SK-N-SH treated with all-trans-retinoic acid at 6 μM for 48 hours (cell line): ENCODE measurements at regions not wholly inside any gene's neighbourhood (a gene's known extent, or its start where the extent isn't known, plus 50 kb on each side); places are given as distances from the start of the nearest gene placed in this dataset.

Source experiments
- ATAC-seq: fragments of 200-7000 bp; cut with Tn5 transposase; 3 replicates; pipeline ENCODE4 v1.9.1; 2020; ENCODE audit warnings: mild to moderate bottlenecking, moderate library complexity
- ARNTL ChIP-seq: fragments of 450-650 bp; formaldehyde crosslinking; IDR thresholded peaks from 2 replicates; pipeline ENCODE4 v1.5.0; 2020; ENCODE audit warnings: low read depth, mild to moderate bottlenecking, moderate library complexity, borderline replicate concordance
- BACH2 ChIP-seq: fragments of 250-450 bp; sonication (Bioruptor Pico); IDR thresholded peaks from 2 replicates; pipeline ENCODE4 v1.9.0; 2021; ENCODE audit warnings: mild to moderate bottlenecking, borderline replicate concordance
- CSDC2 ChIP-seq: fragments of 250-450 bp; sonication (Bioruptor Pico); IDR thresholded peaks from 2 replicates; pipeline ENCODE4 v1.5.0; 2020; ENCODE audit warnings: mild to moderate bottlenecking, moderate library complexity
- ESRRG ChIP-seq: fragments of 250-450 bp; sonication (Bioruptor Pico); IDR thresholded peaks from 2 replicates; pipeline ENCODE4 v1.6.1; 2021; ENCODE audit warnings: mild to moderate bottlenecking
- GLIS3 ChIP-seq: fragments of 250-450 bp; sonication (Bioruptor Pico); IDR thresholded peaks from 2 replicates; pipeline ENCODE4 v1.5.0; 2020; ENCODE audit warnings: mild to moderate bottlenecking, moderate library complexity
- ISL1 ChIP-seq: fragments of 250-450 bp; sonication (Bioruptor Pico); IDR thresholded peaks from 2 replicates; pipeline ENCODE4 v2.1.2; 2022; ENCODE audit warnings: mild to moderate bottlenecking, moderate library complexity
- OSR1 ChIP-seq: fragments of 250-450 bp; sonication (Bioruptor Pico); IDR thresholded peaks from 2 replicates; pipeline ENCODE4 v1.8.0; 2022; ENCODE audit warnings: moderate library complexity, mild to moderate bottlenecking, inconsistent platforms
- PPARA ChIP-seq: fragments of 250-450 bp; sonication (Bioruptor Pico); IDR thresholded peaks from 2 replicates; pipeline ENCODE4 v1.5.0; 2020; ENCODE audit warnings: mild to moderate bottlenecking, borderline replicate concordance
- RARB ChIP-seq: fragments of 250-450 bp; sonication (Bioruptor Pico); IDR thresholded peaks from 2 replicates; pipeline ENCODE4 v1.8.0; 2021; ENCODE audit warnings: mild to moderate bottlenecking, moderate library complexity
- SNAI2 ChIP-seq: fragments of 250-450 bp; sonication (Bioruptor Pico); IDR thresholded peaks from 2 replicates; pipeline ENCODE4 v1.5.0; 2020; ENCODE audit warnings: mild to moderate bottlenecking, moderate library complexity
- TCF4 ChIP-seq: fragments of 250-450 bp; sonication (Bioruptor Pico); IDR thresholded peaks from 2 replicates; pipeline ENCODE4 v1.8.0; 2021; ENCODE audit warnings: mild to moderate bottlenecking, moderate library complexity, borderline replicate concordance
- TOX ChIP-seq: fragments of 250-450 bp; sonication (Bioruptor Pico); IDR thresholded peaks from 2 replicates; pipeline ENCODE4 v1.8.0; 2021; ENCODE audit warnings: mild to moderate bottlenecking, moderate library complexity, borderline replicate concordance
- ZC3H10 ChIP-seq: fragments of 250-450 bp; sonication (Bioruptor Pico); IDR thresholded peaks from 2 replicates; pipeline ENCODE4 v1.5.1; 2021; ENCODE audit warnings: mild to moderate bottlenecking, moderate library complexity
- ZFP3 ChIP-seq: fragments of 250-450 bp; sonication (Bioruptor Pico); IDR thresholded peaks from 2 replicates; pipeline ENCODE4 v1.5.0; 2020; ENCODE audit warnings: mild to moderate bottlenecking, moderate library complexity
- ZFP30 ChIP-seq: fragments of 450-650 bp; formaldehyde crosslinking; IDR thresholded peaks from 2 replicates; pipeline ENCODE4 v1.5.0; 2022; ENCODE audit warnings: mild to moderate bottlenecking, moderate library complexity
- ZNF565 ChIP-seq: fragments of 450-650 bp; formaldehyde crosslinking; conservative IDR thresholded peaks from 2 replicates; pipeline ENCODE4 v1.5.0; 2020; ENCODE audit warnings: low read depth, mild to moderate bottlenecking, moderate library complexity
- ZNF70 ChIP-seq: fragments of 450-650 bp; formaldehyde crosslinking; IDR thresholded peaks from 2 replicates; pipeline ENCODE4 v1.5.0; 2020; ENCODE audit warnings: mild to moderate bottlenecking, moderate library complexity
- ZNF8 ChIP-seq: fragments of 450-650 bp; formaldehyde crosslinking; IDR thresholded peaks from 2 replicates; pipeline ENCODE4 v1.5.0; 2020; ENCODE audit warnings: mild to moderate bottlenecking, moderate library complexity
- TF ChIP-seq, protein P1 (sequence below): fragments of 250-450 bp; sonication (Bioruptor Pico); IDR thresholded peaks from 2 replicates; pipeline ENCODE4 v1.5.1; 2020; ENCODE audit warnings: low read depth, mild to moderate bottlenecking, moderate library complexity
- TF ChIP-seq, protein P2 (sequence below): fragments of 250-450 bp; sonication (Bioruptor Pico); IDR thresholded peaks from 2 replicates; pipeline ENCODE4 v1.8.0; 2020; ENCODE audit warnings: mild to moderate bottlenecking, moderate library complexity, borderline replicate concordance
- TF ChIP-seq, protein P3 (sequence below): fragments of 250-450 bp; sonication (Bioruptor Pico); IDR thresholded peaks from 2 replicates; pipeline ENCODE4 v1.5.0; 2020; ENCODE audit warnings: mild to moderate bottlenecking, moderate library complexity
- TF ChIP-seq, protein P4 (sequence below): fragments of 250-450 bp; sonication (Bioruptor Pico); IDR thresholded peaks from 2 replicates; pipeline ENCODE4 v1.8.0; 2021; ENCODE audit warnings: low read depth, mild to moderate bottlenecking, moderate library complexity, borderline replicate concordance
- TF ChIP-seq, protein P5 (sequence below): fragments of 250-450 bp; sonication (Bioruptor Pico); IDR thresholded peaks from 2 replicates; pipeline ENCODE4 v1.5.1; 2021; ENCODE audit warnings: mild to moderate bottlenecking, moderate library complexity

DNA sequence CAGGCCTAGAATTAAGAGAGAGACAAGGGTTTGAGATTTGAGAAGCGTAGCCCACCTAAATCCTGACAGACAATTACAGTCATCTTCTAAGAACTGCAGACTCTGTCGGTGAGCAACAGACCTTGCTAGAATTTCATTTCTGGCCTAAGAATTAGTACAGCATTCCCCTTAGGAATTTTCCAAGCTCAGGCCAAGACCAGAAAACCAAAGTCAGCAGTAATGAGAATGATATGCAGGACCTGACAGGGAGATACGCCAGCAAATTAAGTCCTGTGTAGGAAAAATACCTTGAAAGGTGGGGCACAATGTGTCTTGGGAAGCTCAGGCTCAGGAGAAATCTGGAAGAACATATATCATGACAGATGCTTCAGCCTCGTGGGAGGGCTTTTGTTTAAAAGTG lies 52.7 kb upstream of the HERPUD2 start:
- ATAC-seq = peak; percentile 84
- TF ChIP-seq BACH2 (CRISPR knock-in tag) (no peak), ISL1 (CRISPR knock-in tag) (peak; percentile 56)
- TF ChIP-seq, all 23 proteins: peak for 1

DNA sequence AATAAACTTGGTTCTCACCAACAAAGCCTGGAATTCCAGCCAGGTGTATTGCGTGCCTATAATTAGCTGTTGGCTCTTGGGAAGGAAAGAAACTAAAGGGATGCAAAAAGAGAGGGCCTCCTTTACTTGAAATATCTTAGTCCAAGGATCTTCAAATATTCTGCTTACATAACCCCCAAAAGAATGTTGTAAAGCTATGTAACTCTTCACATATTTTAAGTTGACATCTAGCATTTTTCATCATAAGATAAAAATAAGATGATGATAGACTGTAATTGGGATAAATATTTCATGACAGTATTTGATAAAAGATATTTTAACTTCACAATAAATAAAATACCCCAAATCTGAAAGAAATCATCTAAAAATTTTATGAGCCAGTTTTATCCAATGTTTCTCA lies 52.5 kb upstream of the SEPTIN7 start:
- peak; percentile 71 for ATAC-seq
- TF ChIP-seq PPARA (CRISPR knock-in tag) = no peak
- TF ChIP-seq ZC3H10 (CRISPR knock-in tag) = no peak
- TF ChIP-seq, protein P1, sequence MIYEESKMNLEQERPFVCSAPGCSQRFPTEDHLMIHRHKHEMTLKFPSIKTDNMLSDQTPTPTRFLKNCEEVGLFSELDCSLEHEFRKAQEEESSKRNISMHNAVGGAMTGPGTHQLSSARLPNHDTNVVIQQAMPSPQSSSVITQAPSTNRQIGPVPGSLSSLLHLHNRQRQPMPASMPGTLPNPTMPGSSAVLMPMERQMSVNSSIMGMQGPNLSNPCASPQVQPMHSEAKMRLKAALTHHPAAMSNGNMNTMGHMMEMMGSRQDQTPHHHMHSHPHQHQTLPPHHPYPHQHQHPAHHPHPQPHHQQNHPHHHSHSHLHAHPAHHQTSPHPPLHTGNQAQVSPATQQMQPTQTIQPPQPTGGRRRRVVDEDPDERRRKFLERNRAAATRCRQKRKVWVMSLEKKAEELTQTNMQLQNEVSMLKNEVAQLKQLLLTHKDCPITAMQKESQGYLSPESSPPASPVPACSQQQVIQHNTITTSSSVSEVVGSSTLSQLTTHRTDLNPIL (CRISPR knock-in tag) = peak; percentile 83
- TF ChIP-seq, protein P2, sequence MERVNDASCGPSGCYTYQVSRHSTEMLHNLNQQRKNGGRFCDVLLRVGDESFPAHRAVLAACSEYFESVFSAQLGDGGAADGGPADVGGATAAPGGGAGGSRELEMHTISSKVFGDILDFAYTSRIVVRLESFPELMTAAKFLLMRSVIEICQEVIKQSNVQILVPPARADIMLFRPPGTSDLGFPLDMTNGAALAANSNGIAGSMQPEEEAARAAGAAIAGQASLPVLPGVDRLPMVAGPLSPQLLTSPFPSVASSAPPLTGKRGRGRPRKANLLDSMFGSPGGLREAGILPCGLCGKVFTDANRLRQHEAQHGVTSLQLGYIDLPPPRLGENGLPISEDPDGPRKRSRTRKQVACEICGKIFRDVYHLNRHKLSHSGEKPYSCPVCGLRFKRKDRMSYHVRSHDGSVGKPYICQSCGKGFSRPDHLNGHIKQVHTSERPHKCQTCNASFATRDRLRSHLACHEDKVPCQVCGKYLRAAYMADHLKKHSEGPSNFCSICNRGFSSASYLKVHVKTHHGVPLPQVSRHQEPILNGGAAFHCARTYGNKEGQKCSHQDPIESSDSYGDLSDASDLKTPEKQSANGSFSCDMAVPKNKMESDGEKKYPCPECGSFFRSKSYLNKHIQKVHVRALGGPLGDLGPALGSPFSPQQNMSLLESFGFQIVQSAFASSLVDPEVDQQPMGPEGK = no peak
- no peak for TF ChIP-seq ARNTL (CRISPR knock-in tag)
- TF ChIP-seq GLIS3 = no peak
- no peak for TF ChIP-seq ESRRG
- TF ChIP-seq RARB (CRISPR knock-in tag) = no peak
- TF ChIP-seq ZNF8 (CRISPR knock-in tag) = no peak
- TF ChIP-seq, protein P3, sequence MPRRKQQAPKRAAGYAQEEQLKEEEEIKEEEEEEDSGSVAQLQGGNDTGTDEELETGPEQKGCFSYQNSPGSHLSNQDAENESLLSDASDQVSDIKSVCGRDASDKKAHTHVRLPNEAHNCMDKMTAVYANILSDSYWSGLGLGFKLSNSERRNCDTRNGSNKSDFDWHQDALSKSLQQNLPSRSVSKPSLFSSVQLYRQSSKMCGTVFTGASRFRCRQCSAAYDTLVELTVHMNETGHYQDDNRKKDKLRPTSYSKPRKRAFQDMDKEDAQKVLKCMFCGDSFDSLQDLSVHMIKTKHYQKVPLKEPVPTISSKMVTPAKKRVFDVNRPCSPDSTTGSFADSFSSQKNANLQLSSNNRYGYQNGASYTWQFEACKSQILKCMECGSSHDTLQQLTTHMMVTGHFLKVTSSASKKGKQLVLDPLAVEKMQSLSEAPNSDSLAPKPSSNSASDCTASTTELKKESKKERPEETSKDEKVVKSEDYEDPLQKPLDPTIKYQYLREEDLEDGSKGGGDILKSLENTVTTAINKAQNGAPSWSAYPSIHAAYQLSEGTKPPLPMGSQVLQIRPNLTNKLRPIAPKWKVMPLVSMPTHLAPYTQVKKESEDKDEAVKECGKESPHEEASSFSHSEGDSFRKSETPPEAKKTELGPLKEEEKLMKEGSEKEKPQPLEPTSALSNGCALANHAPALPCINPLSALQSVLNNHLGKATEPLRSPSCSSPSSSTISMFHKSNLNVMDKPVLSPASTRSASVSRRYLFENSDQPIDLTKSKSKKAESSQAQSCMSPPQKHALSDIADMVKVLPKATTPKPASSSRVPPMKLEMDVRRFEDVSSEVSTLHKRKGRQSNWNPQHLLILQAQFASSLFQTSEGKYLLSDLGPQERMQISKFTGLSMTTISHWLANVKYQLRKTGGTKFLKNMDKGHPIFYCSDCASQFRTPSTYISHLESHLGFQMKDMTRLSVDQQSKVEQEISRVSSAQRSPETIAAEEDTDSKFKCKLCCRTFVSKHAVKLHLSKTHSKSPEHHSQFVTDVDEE (CRISPR knock-in tag) = no peak
- TF ChIP-seq ISL1 (CRISPR knock-in tag) = peak; percentile 87
- no peak for TF ChIP-seq ZNF565 (CRISPR knock-in tag)
- TF ChIP-seq, protein P4, sequence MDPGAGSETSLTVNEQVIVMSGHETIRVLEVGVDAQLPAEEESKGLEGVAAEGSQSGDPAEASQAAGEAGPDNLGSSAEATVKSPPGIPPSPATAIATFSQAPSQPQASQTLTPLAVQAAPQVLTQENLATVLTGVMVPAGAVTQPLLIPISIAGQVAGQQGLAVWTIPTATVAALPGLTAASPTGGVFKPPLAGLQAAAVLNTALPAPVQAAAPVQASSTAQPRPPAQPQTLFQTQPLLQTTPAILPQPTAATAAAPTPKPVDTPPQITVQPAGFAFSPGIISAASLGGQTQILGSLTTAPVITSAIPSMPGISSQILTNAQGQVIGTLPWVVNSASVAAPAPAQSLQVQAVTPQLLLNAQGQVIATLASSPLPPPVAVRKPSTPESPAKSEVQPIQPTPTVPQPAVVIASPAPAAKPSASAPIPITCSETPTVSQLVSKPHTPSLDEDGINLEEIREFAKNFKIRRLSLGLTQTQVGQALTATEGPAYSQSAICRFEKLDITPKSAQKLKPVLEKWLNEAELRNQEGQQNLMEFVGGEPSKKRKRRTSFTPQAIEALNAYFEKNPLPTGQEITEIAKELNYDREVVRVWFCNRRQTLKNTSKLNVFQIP = no peak
- TF ChIP-seq TCF4 (CRISPR knock-in tag) = no peak
- TF ChIP-seq OSR1 (CRISPR knock-in tag) = no peak
- no peak for TF ChIP-seq TOX
- no peak for TF ChIP-seq ZFP3 (CRISPR knock-in tag)
- no peak for TF ChIP-seq CSDC2 (CRISPR knock-in tag)
- peak; percentile 19; the same call in 1 of the 2 replicates for TF ChIP-seq SNAI2 (CRISPR knock-in tag)
- TF ChIP-seq ZNF70 (CRISPR knock-in tag) = no peak
- TF ChIP-seq ZFP30 (CRISPR knock-in tag) = no peak
- no peak for TF ChIP-seq BACH2 (CRISPR knock-in tag)
- TF ChIP-seq, protein P5, sequence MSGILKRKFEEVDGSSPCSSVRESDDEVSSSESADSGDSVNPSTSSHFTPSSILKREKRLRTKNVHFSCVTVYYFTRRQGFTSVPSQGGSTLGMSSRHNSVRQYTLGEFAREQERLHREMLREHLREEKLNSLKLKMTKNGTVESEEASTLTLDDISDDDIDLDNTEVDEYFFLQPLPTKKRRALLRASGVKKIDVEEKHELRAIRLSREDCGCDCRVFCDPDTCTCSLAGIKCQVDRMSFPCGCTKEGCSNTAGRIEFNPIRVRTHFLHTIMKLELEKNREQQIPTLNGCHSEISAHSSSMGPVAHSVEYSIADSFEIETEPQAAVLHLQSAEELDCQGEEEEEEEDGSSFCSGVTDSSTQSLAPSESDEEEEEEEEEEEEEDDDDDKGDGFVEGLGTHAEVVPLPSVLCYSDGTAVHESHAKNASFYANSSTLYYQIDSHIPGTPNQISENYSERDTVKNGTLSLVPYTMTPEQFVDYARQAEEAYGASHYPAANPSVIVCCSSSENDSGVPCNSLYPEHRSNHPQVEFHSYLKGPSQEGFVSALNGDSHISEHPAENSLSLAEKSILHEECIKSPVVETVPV = no peak

DNA sequence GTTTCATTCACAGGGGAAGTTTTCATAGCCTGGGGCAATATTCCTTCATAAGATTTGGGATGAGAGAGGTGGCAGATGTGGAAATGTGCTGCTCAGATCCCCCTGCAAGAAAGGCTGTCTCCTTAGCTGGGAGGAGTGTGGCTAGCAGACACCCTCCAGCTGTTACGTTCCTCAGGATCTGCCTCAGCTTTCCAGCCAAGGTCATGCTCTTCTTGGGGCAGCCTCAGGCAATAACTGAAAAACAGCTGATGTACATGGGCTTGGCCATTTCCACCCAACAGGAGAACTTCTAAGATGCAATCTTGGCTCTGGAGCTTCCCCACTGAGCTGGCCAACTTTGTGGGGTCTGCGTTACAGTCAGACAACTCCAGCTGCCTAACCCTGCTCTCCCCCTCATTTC lies 51.3 kb upstream of the SEPTIN7 start:
- TF ChIP-seq, protein P1 (CRISPR knock-in tag) = no peak
- TF ChIP-seq ZFP30 (CRISPR knock-in tag) (no peak), TOX (no peak)
- no peak for ATAC-seq
